AG20443 (cell line): ENCODE measurements at regions not wholly inside any gene's neighbourhood (a gene's known extent, or its start where the extent isn't known, plus 50 kb on each side); places are given as distances from the start of the nearest gene placed in this dataset.

ENCODE experiments used
- DNase-seq: peaks from one replicate; pipeline ENCODE4 v3.0.0; 2012; ENCODE audit warnings: low spot score, mixed read lengths

DNA sequence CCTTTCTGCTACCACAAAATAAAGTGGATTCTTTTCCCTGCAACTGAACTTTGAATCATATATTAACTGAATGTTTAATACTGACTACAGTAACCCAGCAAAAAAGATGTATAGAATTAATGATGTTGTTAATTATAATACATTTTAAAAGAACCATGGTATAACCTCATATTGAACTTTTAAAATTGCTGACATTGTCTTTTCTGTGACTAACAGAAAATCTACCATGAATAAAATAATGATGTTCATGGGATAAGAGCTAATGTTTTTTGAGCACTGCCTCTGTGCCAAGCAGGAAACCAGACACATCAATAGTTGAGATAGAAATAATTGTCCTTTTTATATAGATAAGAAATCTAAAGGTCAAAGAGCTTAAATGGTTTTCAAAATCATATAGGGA, 691.9 kb downstream of the PDHA2 start:
- DNase-seq, result no peak

- DNase-seq, result no peak
These were observed 703.5 kb downstream of the PDHA2 start for GRCh38 chr4:96543346-96543745.

- no peak for DNase-seq
These were observed 718.6 kb downstream of the PDHA2 start for GRCh38 chr4:96558466-96558865.

DNA sequence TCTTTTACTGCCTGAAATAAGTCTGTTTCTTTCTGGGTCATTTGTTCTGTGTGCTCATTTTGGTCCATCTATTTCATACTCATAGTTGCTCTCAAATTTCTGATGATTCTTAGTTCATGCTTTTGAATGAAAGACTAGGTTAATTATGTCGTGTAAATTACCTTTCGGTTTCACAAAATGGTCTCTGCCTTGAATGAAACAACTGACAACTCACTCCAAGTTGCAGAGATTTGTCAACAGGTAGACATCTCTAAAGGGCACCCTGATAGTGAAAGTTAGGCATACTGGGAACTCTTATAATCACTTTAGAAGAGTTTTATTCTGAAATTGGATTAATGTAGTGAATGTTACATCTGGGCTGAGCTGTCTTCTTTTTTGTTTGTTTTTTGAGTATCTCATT, 726.9 kb downstream of the PDHA2 start:
- DNase-seq, result no peak

DNA sequence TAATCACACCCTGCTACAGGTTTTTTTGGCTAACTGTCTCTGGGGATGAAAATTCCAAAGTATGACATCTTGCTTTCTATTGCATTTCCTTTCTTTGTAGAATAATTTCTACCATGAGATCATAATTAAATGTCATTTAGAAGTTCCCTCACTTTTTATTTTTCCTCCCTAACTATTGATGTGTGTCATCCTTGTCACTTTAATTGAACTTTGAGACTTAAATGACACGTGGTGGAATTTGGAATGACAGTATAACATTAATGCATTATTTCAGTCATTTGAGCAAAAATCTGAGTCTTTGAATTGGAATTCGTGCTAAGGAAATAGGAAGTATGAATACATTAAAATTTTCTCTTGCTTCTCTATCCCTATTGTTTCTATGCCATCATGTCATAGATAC, 745.4 kb downstream of the PDHA2 start:
- DNase-seq, result no peak

DNA sequence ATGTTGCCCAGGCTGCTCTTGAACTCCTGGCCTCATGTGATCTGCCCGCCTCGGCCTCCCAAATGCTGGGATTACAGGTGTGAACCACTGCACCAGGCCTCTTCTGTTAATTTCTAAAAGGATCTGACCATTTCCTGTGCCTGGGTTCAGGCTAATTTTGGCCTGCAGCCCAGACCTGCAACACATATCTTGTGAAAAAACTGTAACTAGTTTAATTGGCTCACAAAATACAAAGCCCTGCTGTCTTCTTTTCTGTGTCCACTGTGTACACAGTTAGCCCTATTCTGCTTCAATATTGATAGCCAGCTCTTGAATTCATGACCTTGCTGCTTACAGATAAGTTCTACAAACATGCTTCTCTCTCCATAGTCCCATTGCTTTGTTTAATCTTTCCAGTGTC, 753.5 kb downstream of the PDHA2 start:
- DNase-seq, result no peak

GRCh38 chr4:96598465-96598864, 758.6 kb downstream of the PDHA2 start:
- DNase-seq, result no peak

- no peak for DNase-seq
These were observed 759.9 kb downstream of the PDHA2 start for GRCh38 chr4:96599752-96600151.

GRCh38 chr4:96602661-96603060, 762.8 kb downstream of the PDHA2 start:
- no peak for DNase-seq

DNA sequence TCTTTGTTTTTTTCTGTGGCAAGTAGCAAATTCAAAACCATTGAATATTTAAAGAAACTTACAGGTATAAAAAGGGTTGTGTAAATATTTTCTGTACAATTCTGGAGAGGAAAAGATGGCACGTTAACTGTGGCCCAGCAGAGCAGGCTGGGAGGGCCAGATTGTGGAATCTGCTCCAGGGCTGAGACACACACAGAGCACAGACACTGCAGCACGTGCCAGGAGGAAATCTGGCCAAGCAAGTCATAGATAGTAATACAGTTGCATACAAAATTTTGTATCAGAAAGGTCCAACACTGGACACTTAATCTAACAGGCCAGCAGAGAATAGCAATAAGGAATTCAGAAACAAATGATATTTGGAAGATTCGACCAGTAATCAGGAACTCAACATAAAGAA, 763.7 kb downstream of the PDHA2 start:
- no peak for DNase-seq

GRCh38 chr4:96606451-96606850, 766.6 kb downstream of the PDHA2 start:
- no peak for DNase-seq

DNA sequence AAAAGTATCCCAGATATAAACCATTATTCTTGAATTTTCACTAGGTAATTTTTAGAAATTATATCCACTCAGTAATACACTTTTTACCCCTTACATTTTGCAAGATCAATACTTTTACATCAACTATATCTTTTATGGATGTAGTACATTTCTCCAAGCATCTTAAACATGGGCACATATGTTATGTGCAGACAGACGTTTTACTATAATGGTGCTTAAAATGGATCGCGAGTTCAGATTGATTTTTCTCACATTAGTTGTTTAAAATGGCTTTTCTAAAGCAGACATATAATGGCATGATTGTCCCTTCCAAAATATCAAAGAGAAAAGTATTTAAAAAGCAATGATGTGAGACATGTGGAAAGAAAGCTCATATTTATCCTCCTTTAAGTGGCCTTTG, 786.1 kb downstream of the PDHA2 start:
- no peak for DNase-seq

DNA sequence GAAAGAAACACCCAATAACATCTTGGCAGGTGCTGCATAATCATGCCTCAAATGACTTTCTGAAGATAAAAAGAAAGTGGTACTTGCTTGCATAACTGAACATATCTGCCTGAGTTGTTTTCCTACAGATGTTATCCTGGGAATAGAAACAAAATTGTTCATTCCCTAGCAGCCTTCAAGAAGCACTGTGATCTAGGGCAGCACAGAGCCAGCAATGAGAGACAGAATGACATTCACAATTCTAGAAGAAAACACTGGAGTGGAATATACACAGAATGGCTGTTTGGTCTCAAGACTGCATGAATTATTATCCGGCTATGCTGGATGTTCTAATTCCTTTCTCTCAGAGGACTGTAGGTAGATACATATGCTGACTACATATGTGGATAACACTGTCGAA, 790.9 kb downstream of the PDHA2 start:
- DNase-seq, result no peak

DNA sequence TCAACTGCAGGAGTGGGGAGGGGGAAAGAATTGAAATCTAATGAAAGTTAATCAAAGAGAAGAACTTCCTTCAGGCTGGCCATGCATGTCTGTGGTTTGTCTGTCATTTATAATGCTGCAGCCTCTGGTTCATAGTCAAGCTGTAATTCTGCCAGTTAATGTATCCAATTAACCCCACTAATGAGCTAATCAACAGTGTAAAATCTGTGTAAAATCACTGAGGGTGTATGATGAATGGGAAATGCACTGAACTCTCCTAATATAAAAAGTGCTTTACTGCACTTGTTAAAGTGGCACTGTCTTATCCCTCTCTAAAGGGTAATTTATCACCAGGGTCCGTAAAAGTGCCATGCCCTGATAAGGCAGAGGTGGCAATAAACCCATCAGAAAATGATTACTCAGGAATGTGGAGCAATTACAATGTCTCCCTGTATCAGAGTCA, 798.1 kb downstream of the PDHA2 start:
- DNase-seq, result no peak

DNA sequence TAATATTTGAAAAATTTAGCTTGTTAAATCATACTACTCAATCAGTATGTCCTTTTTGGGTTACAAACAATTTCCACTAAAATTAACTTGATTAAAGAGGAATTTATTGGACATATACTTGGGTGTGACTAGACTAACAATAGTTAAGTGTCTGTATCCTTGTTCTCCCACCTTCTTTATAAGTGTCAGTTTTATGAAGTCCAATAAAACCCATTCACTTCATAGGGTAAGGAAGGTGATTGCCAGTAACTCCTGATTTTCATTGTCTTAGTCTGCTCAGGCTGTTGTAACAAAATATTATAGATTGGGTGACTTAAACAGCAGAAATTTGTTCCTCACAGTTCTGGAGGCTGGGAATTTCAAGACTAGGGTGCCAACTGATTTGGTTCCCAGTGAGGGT, 800.0 kb downstream of the PDHA2 start:
- DNase-seq, result no peak

GRCh38 chr4:96642490-96642889, 802.6 kb downstream of the PDHA2 start:
- no peak for DNase-seq

GRCh38 chr4:96646146-96646545, 806.3 kb downstream of the PDHA2 start:
- DNase-seq, result no peak

- no peak for DNase-seq
These were observed 809.6 kb downstream of the PDHA2 start for GRCh38 chr4:96649536-96649935.

DNA sequence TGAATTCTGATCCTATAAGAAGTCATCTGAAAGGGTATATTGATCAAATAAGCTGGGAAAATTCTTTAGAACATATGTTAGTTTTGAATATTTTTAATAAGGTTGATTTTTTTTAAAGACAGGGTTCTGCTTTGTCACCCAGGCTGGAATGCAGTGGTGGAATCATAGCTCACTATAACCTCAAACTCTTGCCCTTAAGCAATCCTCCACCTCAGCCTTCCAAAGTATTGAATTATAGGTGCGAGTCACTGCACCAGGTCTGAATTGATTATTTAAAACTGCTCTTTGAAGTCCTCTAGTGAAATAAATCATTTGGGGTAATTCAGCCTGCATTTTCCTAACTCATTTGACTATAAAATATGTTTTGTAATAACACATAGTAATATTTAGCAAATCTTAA, 812.3 kb downstream of the PDHA2 start:
- DNase-seq, result no peak

DNA sequence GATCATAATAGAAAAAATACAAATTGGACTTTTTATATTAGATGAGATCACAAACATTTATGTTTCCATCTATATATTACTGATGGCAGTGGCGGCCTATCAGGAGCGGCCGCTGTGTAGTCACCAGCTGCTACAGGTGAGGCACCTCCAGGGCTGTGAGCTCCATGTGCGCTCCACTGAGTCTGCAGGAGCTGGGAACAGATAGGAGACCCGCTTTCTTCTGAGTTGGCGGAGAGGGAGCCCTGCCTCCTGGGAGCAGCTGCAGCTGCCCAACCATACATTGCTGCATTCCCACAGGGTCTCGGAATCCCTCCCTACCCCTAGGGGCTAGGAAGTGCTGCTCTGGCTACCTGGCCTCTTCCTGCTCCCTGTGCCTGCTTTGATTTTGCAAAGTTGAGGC, 812.9 kb downstream of the PDHA2 start:
- DNase-seq, result no peak

- no peak for DNase-seq
These were observed 814.2 kb downstream of the PDHA2 start for GRCh38 chr4:96654045-96654444.

GRCh38 chr4:96670381-96670780, 830.5 kb downstream of the PDHA2 start:
- DNase-seq, result no peak

GRCh38 chr4:96675416-96675815, 835.5 kb downstream of the PDHA2 start:
- no peak for DNase-seq

GRCh38 chr4:96675896-96676295, 836.0 kb downstream of the PDHA2 start:
- no peak for DNase-seq

- no peak for DNase-seq
These were observed 837.0 kb downstream of the PDHA2 start for GRCh38 chr4:96676754-96677435.
